HFFc6 (cell line): ENCODE measurements at regions not wholly inside any gene's neighbourhood (a gene's known extent, or its start where the extent isn't known, plus 50 kb on each side); places are given as distances from the start of the nearest gene placed in this dataset.

ENCODE experiments used
- DNase-seq: peaks from one replicate; pipeline ENCODE4 v3.0.0-alpha.2; 2018
- H3K27ac Mint-ChIP-seq: 2 replicates; pipeline ENCODE4 v1.8.0; 2020; ENCODE audit warnings: mild to moderate bottlenecking, mixed read lengths
- H3K27me3 Mint-ChIP-seq: 2 replicates; pipeline ENCODE4 v1.8.0; 2021; ENCODE audit warnings: mild to moderate bottlenecking, moderate library complexity, mixed read lengths; ENCODE audit not compliant: insufficient read depth
- H3K36me3 Mint-ChIP-seq: 2 replicates; pipeline ENCODE4 v1.8.0; 2021; ENCODE audit warnings: low read depth, mixed read lengths
- H3K4me1 Mint-ChIP-seq: 2 replicates; pipeline ENCODE4 v1.8.0; 2020; ENCODE audit warnings: low read depth, mixed read lengths
- H3K4me3 Mint-ChIP-seq: 2 replicates; pipeline ENCODE4 v1.8.0; 2020; ENCODE audit warnings: mild to moderate bottlenecking, moderate library complexity, mixed read lengths
- H3K9me3 Mint-ChIP-seq: 2 replicates; pipeline ENCODE4 v1.8.0; 2020; ENCODE audit warnings: mild to moderate bottlenecking, mixed read lengths
- CTCF ChIP-seq: fragments of 200-600 bp; sonication (generic); IDR thresholded peaks from 2 replicates; pipeline ENCODE4 v1.5.0; 2021; ENCODE audit warnings: antibody characterized with exemption, mild to moderate bottlenecking

- H3K9me3 Mint-ChIP-seq = peaks cover 48% of the 10 kb centered on the region
- H3K36me3 Mint-ChIP-seq = peaks cover 6% of the 10 kb centered on the region; the same call in 1 of the 2 replicates
- peaks cover under 1% of the 10 kb centered on the region; the same call in 1 of the 2 replicates for H3K27me3 Mint-ChIP-seq
- H3K27ac Mint-ChIP-seq = no peak overlapping the region
- DNase-seq = no peak
- H3K4me1 Mint-ChIP-seq = no peaks in the 10 kb centered on the region
- no peak overlapping the region for H3K4me3 Mint-ChIP-seq
- TF ChIP-seq CTCF = no peak
These were observed 628.0 kb upstream of the NRSN1 start for GRCh38 chr6:23498013-23498412.

GRCh38 chr6:23499549-23499948 lies 626.5 kb upstream of the NRSN1 start:
- Mint-ChIP-seq H3K36me3 (peaks cover 6% of the 10 kb centered on the region; the same call in 1 of the 2 replicates), H3K9me3 (peaks cover 43% of the 10 kb centered on the region), H3K4me3 (no peak overlapping the region), H3K27me3 (no peaks in the 10 kb centered on the region), H3K4me1 (no peaks in the 10 kb centered on the region), H3K27ac (no peak overlapping the region)
- TF ChIP-seq CTCF = no peak
- DNase-seq = no peak

GRCh38 chr6:23503173-23503572 lies 622.8 kb upstream of the NRSN1 start:
- no peaks in the 10 kb centered on the region for H3K27me3 Mint-ChIP-seq
- peaks cover 34% of the 10 kb centered on the region for H3K9me3 Mint-ChIP-seq
- no peak overlapping the region for H3K4me3 Mint-ChIP-seq
- no peaks in the 10 kb centered on the region for H3K36me3 Mint-ChIP-seq
- H3K4me1 Mint-ChIP-seq = no peaks in the 10 kb centered on the region
- no peak for DNase-seq
- H3K27ac Mint-ChIP-seq = no peak overlapping the region
- TF ChIP-seq CTCF = no peak

GRCh38 chr6:23505026-23505425 lies 621.0 kb upstream of the NRSN1 start:
- no peak overlapping the region for H3K4me3 Mint-ChIP-seq
- H3K4me1 Mint-ChIP-seq = no peaks in the 10 kb centered on the region
- peaks cover 40% of the 10 kb centered on the region for H3K9me3 Mint-ChIP-seq
- no peaks in the 10 kb centered on the region for H3K27me3 Mint-ChIP-seq
- TF ChIP-seq CTCF = no peak
- H3K36me3 Mint-ChIP-seq = no peaks in the 10 kb centered on the region
- DNase-seq = no peak
- H3K27ac Mint-ChIP-seq = no peak overlapping the region

GRCh38 chr6:23510778-23511510 lies 615.1 kb upstream of the NRSN1 start:
- Mint-ChIP-seq H3K36me3 (no peaks in the 10 kb centered on the region), H3K4me3 (no peak overlapping the region), H3K4me1 (no peaks in the 10 kb centered on the region), H3K27me3 (no peaks in the 10 kb centered on the region), H3K9me3 (peaks cover 25% of the 10 kb centered on the region), H3K27ac (no peak overlapping the region)
- no peak for DNase-seq
- no peak for TF ChIP-seq CTCF
